ENCODE measurements at regions not wholly inside any gene's neighbourhood (a gene's known extent, or its start where the extent isn't known, plus 50 kb on each side); places are given as distances from the start of the nearest gene placed in this dataset.

- ATAC-seq (no peak), DNase-seq (ENCODE audit: low read depth, low spot score) (no peak)
- Histone ChIP-seq H3K4me2 (ENCODE audit: low read length) (no peak overlapping the region), H3K27ac (ENCODE audit: low read depth, low read length) (no peak overlapping the region), H4K20me1 (ENCODE audit: insufficient read depth) (no peaks in the 10 kb centered on the region), H3K27me3 (ENCODE audit: insufficient read depth, low read length) (no peaks in the 10 kb centered on the region), H2AFZ (ENCODE audit: low read depth, low read length, poor library complexity, severe bottlenecking) (no peak overlapping the region), H3K4me1 (ENCODE audit: control insufficient read depth in 1 of 2, insufficient read depth in 2 of 2, low read length in 2 of 2) (no peaks in the 10 kb centered on the region), H3K79me2 (ENCODE audit: insufficient read depth, low read length) (no peaks in the 10 kb centered on the region), H3K4me3 (replicated peaks in 1 of 2; ENCODE audit: low read depth in 1 of 2, low read length in 2 of 2) (no peak overlapping the region), H3K9me2 (ENCODE audit: insufficient read depth) (no peaks in the 10 kb centered on the region), H3K9me3 (ENCODE audit: control insufficient read depth in 1 of 2, insufficient read depth in 1 of 2, low read depth in 1 of 2, low read length in 2 of 2) (no peaks in the 10 kb centered on the region), H3K36me3 (ENCODE audit: control insufficient read depth in 1 of 2, insufficient read depth in 2 of 2, low read length in 2 of 2) (no peaks in the 10 kb centered on the region), H3K9ac (ENCODE audit: low read length) (no peak overlapping the region)
- ChIA-PET RAD21 (ENCODE audit: low non-redundant PET in 1 of 2, low total read pairs in 2 of 2, uncharacterized antibody in 2 of 2, unreplicated experiment in 2 of 2) (no interaction called here), POLR2A (no interaction called here), CTCF (no interaction called here)
- BruUV-seq (replicated peaks) = no TSS peak
- TF ChIP-seq POLR2A (IDR thresholded peaks at IDR 0.05; ENCODE audit: borderline replicate concordance, extremely low read depth, insufficient read depth, insufficient read length) (no peak), EZH2 (IDR thresholded peaks at IDR 0.05) (no peak)
- intact Hi-C loops (cut with micrococcal nuclease) = no loop called here
Measured at GRCh38 chr2:184199274-184199673, 399.1 kb upstream of the ZNF804A start.

DNA sequence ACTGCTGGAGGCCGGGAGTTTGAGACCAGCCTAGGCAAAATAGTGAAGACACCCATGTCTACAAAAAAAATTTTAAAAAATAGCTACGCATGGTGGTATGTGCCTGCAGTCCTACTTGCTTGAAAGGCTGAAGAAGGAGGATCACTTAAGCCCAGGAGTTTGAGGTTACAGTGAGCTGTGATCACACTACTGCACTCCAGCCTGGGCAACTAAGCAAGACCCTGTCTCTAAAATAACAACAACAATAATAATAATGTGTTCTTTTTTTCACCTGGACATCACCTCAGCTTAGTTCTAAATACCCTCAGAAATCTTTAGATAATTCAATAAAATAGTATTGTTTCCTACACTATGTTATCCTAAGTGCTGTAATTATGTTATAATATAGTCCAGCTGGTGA, 397.1 kb upstream of the ZNF804A start:
- BruUV-seq (replicated peaks) = no TSS peak
- no peak overlapping the region for H3K9ac ChIP-seq (ENCODE audit: low read length)
- POLR2A ChIA-PET = no interaction called here
- H3K27me3 ChIP-seq (ENCODE audit: insufficient read depth, low read length) = no peaks in the 10 kb centered on the region
- H3K79me2 ChIP-seq (ENCODE audit: insufficient read depth, low read length) = no peaks in the 10 kb centered on the region
- CTCF ChIA-PET = no interaction called here
- H4K20me1 ChIP-seq (ENCODE audit: insufficient read depth) = no peaks in the 10 kb centered on the region
- no peaks in the 10 kb centered on the region for H3K9me3 ChIP-seq (ENCODE audit: control insufficient read depth in 1 of 2, insufficient read depth in 1 of 2, low read depth in 1 of 2, low read length in 2 of 2)
- DNase-seq (ENCODE audit: low read depth, low spot score) = no peak
- no peak overlapping the region for H3K27ac ChIP-seq (ENCODE audit: low read depth, low read length)
- H2AFZ ChIP-seq (ENCODE audit: low read depth, low read length, poor library complexity, severe bottlenecking) = no peak overlapping the region
- H3K4me3 ChIP-seq (replicated peaks in 1 of 2; ENCODE audit: low read depth in 1 of 2, low read length in 2 of 2) = no peak overlapping the region
- no peaks in the 10 kb centered on the region for H3K9me2 ChIP-seq (ENCODE audit: insufficient read depth)
- H3K4me2 ChIP-seq (ENCODE audit: low read length) = no peak overlapping the region
- ATAC-seq = no peak
- no peaks in the 10 kb centered on the region for H3K4me1 ChIP-seq (ENCODE audit: control insufficient read depth in 1 of 2, insufficient read depth in 2 of 2, low read length in 2 of 2)
- H3K36me3 ChIP-seq (ENCODE audit: control insufficient read depth in 1 of 2, insufficient read depth in 2 of 2, low read length in 2 of 2) = no peaks in the 10 kb centered on the region
- RAD21 ChIA-PET (ENCODE audit: low non-redundant PET in 1 of 2, low total read pairs in 2 of 2, uncharacterized antibody in 2 of 2, unreplicated experiment in 2 of 2) = no interaction called here
- intact Hi-C loops (cut with micrococcal nuclease) = no loop called here
- TF ChIP-seq SRF (IDR thresholded peaks at IDR 0.05; ENCODE audit: low read depth) = no peak
- TF ChIP-seq ELF1 (IDR thresholded peaks at IDR 0.05; ENCODE audit: borderline replicate concordance, low read depth) = no peak
- TF ChIP-seq, protein P1, sequence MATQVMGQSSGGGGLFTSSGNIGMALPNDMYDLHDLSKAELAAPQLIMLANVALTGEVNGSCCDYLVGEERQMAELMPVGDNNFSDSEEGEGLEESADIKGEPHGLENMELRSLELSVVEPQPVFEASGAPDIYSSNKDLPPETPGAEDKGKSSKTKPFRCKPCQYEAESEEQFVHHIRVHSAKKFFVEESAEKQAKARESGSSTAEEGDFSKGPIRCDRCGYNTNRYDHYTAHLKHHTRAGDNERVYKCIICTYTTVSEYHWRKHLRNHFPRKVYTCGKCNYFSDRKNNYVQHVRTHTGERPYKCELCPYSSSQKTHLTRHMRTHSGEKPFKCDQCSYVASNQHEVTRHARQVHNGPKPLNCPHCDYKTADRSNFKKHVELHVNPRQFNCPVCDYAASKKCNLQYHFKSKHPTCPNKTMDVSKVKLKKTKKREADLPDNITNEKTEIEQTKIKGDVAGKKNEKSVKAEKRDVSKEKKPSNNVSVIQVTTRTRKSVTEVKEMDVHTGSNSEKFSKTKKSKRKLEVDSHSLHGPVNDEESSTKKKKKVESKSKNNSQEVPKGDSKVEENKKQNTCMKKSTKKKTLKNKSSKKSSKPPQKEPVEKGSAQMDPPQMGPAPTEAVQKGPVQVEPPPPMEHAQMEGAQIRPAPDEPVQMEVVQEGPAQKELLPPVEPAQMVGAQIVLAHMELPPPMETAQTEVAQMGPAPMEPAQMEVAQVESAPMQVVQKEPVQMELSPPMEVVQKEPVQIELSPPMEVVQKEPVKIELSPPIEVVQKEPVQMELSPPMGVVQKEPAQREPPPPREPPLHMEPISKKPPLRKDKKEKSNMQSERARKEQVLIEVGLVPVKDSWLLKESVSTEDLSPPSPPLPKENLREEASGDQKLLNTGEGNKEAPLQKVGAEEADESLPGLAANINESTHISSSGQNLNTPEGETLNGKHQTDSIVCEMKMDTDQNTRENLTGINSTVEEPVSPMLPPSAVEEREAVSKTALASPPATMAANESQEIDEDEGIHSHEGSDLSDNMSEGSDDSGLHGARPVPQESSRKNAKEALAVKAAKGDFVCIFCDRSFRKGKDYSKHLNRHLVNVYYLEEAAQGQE (IDR thresholded peaks at IDR 0.05; ENCODE audit: low read depth) = no peak
- TF ChIP-seq POLR2A (IDR thresholded peaks at IDR 0.05; ENCODE audit: borderline replicate concordance, extremely low read depth, insufficient read depth, insufficient read length) = no peak
- no peak for TF ChIP-seq YY1 (IDR thresholded peaks at IDR 0.05; ENCODE audit: extremely low read depth, insufficient replicate concordance, low read depth, low read length)
- no peak for TF ChIP-seq CEBPB (IDR thresholded peaks at IDR 0.05; ENCODE audit: low read depth)
- TF ChIP-seq, protein P2, sequence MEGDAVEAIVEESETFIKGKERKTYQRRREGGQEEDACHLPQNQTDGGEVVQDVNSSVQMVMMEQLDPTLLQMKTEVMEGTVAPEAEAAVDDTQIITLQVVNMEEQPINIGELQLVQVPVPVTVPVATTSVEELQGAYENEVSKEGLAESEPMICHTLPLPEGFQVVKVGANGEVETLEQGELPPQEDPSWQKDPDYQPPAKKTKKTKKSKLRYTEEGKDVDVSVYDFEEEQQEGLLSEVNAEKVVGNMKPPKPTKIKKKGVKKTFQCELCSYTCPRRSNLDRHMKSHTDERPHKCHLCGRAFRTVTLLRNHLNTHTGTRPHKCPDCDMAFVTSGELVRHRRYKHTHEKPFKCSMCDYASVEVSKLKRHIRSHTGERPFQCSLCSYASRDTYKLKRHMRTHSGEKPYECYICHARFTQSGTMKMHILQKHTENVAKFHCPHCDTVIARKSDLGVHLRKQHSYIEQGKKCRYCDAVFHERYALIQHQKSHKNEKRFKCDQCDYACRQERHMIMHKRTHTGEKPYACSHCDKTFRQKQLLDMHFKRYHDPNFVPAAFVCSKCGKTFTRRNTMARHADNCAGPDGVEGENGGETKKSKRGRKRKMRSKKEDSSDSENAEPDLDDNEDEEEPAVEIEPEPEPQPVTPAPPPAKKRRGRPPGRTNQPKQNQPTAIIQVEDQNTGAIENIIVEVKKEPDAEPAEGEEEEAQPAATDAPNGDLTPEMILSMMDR (IDR thresholded peaks at IDR 0.05 in 2 of 3, conservative IDR thresholded peaks at IDR 0.05 in 1 of 3; ENCODE audit: borderline replicate concordance in 1 of 3, insufficient read depth in 1 of 3, low read depth in 2 of 3, low read length in 2 of 3) = no peak
- TF ChIP-seq EZH2phosphoT487 (IDR thresholded peaks at IDR 0.05; ENCODE audit: borderline replicate concordance) = no peak
- no peak for TF ChIP-seq EGR1 (IDR thresholded peaks at IDR 0.05; ENCODE audit: low read depth)
- TF ChIP-seq JUND (IDR thresholded peaks at IDR 0.05) = no peak
- TF ChIP-seq FOSL1 (IDR thresholded peaks at IDR 0.05; ENCODE audit: low read depth) = no peak
- TF ChIP-seq TCF7L2 (IDR thresholded peaks at IDR 0.05; ENCODE audit: borderline replicate concordance, extremely low read depth, insufficient read depth, insufficient read length) = no peak
- TF ChIP-seq, protein P3, sequence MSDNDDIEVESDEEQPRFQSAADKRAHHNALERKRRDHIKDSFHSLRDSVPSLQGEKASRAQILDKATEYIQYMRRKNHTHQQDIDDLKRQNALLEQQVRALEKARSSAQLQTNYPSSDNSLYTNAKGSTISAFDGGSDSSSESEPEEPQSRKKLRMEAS (IDR thresholded peaks at IDR 0.05) = no peak
- TF ChIP-seq RAD21 (IDR thresholded peaks at IDR 0.05; ENCODE audit: low read depth) = no peak
- TF ChIP-seq SP1 (IDR thresholded peaks at IDR 0.05; ENCODE audit: low read depth) = no peak
- TF ChIP-seq EZH2 (IDR thresholded peaks at IDR 0.05) = no peak
- no peak for TF ChIP-seq ZNF274 (IDR thresholded peaks at IDR 0.05; ENCODE audit: low read depth, low read length)
- TF ChIP-seq ZFX (IDR thresholded peaks at IDR 0.05) = no peak
